NCI-H226 (cell line): ENCODE measurements at regions not wholly inside any gene's neighbourhood (a gene's known extent, or its start where the extent isn't known, plus 50 kb on each side); places are given as distances from the start of the nearest gene placed in this dataset.

Source experiments
- DNase-seq: peaks from one replicate; pipeline ENCODE4 v3.0.0-alpha.2; 2015

GRCh38 chr4:42736527-42737195, 79.8 kb upstream of the ATP8A1 start:
- DNase-seq: no peak

GRCh38 chr4:42733380-42733779, 76.5 kb upstream of the ATP8A1 start:
- DNase-seq: no peak

GRCh38 chr4:42732776-42733175, 75.9 kb upstream of the ATP8A1 start:
- no peak for DNase-seq

GRCh38 chr4:42729505-42730237, 72.8 kb upstream of the ATP8A1 start:
- DNase-seq: no peak

GRCh38 chr4:42724451-42724850, 67.5 kb upstream of the ATP8A1 start:
- peak; percentile 20 for DNase-seq

GRCh38 chr4:42720533-42720932, 63.6 kb upstream of the ATP8A1 start:
- DNase-seq: no peak

GRCh38 chr4:42719257-42719656, 62.4 kb upstream of the ATP8A1 start:
- no peak for DNase-seq

- no peak for DNase-seq
Measured at GRCh38 chr4:42718336-42718735, 61.4 kb upstream of the ATP8A1 start.

- no peak for DNase-seq
Measured at GRCh38 chr4:42716996-42717395, 60.1 kb upstream of the ATP8A1 start.

GRCh38 chr4:42715807-42716482, 59.0 kb upstream of the ATP8A1 start:
- peak; percentile 8 for DNase-seq

- no peak for DNase-seq
Measured at GRCh38 chr4:42713391-42713790, 56.5 kb upstream of the ATP8A1 start.

GRCh38 chr4:42712854-42713253, 55.9 kb upstream of the ATP8A1 start:
- no peak for DNase-seq

- no peak for DNase-seq
Measured at GRCh38 chr4:42711496-42711895, 54.6 kb upstream of the ATP8A1 start.

GRCh38 chr4:42710761-42711160, 53.9 kb upstream of the ATP8A1 start:
- DNase-seq: no peak

- DNase-seq: no peak
Measured at GRCh38 chr4:42710329-42710728, 53.4 kb upstream of the ATP8A1 start.

GRCh38 chr4:42709392-42710065, 52.6 kb upstream of the ATP8A1 start:
- no peak for DNase-seq

GRCh38 chr4:42708625-42709024, 51.7 kb upstream of the ATP8A1 start:
- no peak for DNase-seq
